GM18858 (cell line): ENCODE measurements at regions not wholly inside any gene's neighbourhood (a gene's known extent, or its start where the extent isn't known, plus 50 kb on each side); places are given as distances from the start of the nearest gene placed in this dataset.
A peak's percentile ranks its signal among the peaks of the same experiment; 100 is the strongest.
"Not testable (repeated sequence)": the region's sequence is repeated elsewhere in the genome, so short reads cannot be mapped to it uniquely, and the experiment has no call there.

ENCODE experiments used
- ATAC-seq: cut with Tn5 transposase; IDR thresholded peaks from one replicate; pipeline ENCODE4 v1.9.1; 2021; ENCODE audit not compliant: unreplicated experiment

DNA sequence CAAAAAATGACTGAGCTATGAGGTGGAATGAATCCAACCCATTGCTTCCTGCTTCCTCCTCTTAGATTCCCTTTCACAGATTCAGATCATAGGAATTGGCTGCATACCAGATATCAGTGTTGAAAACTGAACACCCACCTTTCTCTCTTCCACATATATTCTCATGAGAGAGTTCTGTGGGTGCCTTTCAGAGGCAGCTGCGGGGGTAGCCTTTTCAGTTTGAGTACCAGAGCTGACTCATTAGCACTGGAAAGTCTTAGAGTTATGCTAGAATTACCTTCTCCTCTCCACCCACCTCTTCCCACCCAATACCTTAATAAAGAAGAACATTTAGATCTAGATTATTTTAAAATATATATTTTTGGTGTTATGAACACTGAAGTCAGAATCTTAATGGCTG lies 495.4 kb upstream of the SEL1L start:
- peak; percentile 68 for ATAC-seq

DNA sequence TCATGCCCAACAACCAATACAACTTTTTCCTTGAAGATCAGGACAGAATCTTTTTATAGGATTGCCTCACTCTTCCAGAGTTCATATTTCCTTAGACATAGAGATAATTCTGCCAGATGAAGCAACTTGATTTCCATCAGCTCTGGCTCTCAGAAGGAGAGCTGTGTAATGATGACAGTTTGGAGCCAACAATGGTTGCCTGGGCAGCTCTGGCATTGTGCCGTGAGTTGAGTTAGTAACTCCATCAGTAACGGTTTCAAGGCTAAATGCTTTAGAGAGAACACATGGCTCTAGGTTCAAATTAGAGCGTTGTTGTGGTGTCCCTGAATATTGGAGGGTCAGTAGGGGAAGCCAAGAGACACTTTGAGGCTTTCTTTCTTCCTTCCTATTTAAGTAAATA lies 501.7 kb upstream of the SEL1L start:
- no peak for ATAC-seq

DNA sequence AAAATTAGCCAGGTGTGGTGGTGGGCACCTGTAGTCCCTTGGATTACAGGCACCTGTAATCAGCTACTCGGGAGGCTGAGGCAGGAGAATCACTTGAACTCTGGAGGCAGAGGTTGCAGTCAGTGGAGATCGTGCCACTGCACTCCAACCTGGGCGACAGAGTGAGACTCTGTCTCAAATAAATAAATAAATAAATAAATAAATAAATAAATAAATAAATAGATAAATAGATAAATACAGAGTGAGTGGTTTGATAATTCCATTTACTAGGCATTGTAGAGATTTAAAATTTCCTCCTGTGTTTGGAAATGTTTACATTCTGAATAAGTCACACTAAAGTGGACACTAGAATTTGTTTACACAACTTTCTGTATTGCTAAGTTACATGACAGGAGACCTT lies 504.4 kb upstream of the SEL1L start:
- ATAC-seq = not testable (repeated sequence)

DNA sequence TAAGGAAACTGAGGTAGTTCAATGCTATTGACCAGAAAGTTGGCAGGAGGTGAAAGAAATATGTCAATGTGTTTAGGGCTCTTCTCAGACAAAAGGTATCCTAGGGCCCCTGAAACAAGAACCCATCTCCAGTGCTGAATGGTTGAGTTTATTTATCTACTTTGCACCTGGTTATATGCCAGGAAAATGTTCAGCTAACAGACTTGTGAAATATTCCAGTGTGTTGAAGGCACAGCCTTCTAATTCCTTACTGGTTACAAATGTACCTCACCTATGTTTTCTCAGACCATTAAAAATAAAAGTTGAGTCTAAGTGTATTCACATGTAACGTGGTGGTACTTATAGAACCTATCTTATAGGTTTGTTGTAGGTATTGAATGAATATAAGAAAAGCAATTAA lies 511.7 kb upstream of the SEL1L start:
- no peak for ATAC-seq

DNA sequence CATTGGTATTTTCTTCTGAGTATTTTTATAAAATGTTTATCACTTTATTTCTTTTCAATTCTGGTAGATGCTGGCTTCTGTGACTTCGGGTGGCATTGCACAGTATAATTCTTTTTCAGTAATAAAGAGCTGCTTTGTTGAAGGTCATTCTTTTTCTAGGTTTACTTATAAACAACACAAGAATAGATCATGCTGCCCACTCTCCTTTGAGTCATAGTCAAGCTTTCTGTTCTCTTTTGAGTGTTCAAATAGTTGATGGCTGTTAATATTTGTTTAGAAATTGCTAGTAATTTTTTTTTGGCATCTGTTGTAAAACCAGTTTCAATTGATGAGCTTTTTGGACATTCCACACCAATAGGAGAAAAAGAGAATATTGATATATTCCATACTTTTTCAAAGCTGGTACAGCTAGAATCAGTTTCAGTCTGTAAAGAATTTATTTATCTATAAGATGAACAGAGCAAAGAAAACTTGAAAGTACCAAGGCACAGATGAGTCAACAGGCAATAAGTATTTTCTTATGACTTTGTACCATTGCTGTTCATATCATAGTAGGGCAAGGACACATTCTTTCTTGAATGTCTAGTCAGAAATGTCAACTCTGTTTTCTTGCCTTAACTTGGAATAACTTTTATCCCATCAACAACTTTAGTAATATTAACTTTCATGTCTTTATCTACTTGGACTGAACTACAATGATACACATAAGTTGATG lies 513.0 kb upstream of the SEL1L start:
- ATAC-seq = peak; percentile 71

DNA sequence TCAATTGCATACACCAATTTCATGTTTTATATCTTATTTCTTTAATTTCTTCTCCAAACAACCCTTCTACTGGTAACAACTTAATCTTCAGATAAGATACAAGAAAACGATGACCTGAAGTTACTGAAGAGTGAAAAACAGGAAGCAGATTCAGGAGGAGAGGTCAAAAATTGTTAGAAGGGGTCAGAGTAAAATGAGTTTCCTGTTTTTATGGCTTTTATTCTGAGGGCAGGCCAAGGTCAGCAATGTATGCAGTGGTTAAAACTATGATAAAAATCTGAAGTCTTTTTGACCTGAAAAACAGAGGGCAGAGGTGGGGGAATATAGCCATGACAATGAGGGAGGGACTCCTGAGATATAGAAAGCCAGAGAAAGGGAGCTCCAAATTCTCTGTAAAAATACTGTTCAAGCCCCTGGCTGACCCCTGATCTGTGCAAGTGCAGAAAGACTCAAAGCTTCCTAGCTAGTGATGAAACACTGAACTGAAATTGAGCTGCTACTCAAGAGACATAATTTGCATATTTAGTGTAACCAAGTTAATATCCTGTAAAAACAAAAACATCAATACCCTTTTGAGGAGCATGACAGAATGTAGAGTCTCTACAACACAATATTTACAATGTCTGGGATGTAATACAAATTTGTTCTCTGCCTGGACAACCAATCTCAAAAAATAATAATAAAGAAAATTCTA lies 514.3 kb upstream of the SEL1L start:
- ATAC-seq = peak; percentile 42

DNA sequence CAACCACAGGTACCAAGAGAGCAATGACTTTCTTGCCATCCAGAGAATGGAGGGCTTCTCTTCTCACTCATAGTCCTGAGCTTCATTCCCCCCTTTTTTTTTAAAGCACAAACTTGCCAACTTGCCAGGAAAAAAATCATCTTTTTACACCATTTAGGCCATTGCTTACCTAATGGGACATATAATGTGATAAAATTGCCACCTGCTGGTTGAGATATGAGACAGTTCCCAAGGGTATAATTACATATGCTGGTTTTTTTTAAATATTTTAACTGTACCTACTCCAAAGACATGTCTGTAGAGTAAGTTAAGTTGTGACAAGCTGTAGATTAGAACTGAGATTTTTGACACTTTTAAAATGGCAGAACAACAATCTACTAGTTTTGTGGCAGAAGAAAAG lies 519.1 kb upstream of the SEL1L start:
- no peak for ATAC-seq

DNA sequence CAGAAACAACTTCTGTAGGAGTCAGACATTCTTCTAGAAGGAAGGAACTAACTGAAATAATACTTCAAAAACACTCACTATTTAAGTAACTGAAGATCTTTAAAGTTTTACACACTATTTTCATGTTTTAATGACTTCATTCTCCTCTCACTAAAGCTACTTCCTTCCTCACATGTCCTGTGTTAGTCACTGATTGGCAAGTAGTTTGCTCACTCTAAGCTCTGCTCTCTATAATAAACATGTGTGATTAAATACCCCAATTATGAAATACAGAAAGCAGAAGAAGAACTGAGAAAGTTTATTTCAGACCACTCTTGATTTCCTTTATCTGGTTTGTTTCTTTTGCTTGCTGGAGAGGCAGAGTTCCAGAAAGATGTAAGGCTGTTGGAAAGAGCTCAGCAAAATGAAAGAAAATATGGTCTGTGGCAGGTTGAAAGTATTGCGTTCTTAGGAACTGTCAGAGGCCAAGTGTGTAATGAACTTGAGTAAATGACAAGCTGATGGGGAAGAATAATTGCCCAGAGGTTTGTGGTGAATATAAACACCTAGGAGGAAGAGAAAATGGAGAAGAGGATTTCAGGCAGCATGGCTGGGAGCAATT lies 522.0 kb upstream of the SEL1L start:
- ATAC-seq = peak; percentile 62

DNA sequence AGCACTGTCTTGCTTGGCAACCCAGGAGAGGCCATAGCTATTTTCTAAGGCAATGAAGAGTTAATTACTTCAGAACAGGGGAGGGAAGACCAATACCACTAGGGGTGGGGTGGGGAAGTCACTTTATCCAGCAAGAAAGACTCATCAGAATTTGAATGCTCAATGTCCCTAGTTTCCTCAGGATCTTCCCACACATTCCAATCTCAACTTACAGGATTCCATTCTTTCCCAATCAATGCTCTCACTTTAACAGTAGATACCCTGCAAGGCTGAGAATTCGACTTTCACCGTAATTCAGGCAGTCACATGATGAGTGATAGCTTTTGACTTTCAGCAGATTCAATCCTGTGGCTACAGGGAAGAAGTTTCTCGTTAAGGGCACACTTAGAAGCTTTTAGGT lies 526.6 kb upstream of the SEL1L start:
- no peak for ATAC-seq

DNA sequence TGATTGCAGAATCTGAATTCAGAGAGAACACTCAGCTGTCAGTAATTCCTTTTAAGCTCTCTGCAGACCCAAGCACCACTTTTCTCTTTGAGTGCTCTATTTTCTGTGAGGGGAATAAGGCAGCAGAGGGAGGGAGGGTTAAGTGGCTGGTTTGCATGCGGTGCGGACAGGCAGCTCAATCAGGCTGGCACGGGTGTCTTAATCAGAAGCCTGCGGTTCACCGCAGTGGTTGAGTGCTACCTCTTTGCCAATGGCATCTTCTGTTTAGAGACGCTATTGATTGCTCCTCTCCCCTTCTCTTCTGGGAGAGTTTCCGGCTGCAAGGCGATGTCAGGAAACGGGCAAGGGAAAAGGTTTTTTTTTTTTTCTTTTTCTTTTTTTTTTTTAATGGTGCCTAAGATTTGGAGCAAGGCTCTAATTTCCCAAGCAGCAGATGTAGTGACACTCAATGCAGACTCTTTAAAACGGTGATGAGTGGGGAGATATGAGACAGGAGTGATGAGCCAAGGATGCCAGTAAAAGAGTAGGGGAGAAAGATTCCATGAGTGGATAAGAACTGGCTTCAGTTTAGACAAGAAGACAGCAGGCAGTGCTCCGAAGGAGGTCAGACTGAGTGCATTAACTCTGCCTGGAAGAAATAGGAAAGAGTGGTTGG lies 533.7 kb upstream of the SEL1L start:
- no peak for ATAC-seq

DNA sequence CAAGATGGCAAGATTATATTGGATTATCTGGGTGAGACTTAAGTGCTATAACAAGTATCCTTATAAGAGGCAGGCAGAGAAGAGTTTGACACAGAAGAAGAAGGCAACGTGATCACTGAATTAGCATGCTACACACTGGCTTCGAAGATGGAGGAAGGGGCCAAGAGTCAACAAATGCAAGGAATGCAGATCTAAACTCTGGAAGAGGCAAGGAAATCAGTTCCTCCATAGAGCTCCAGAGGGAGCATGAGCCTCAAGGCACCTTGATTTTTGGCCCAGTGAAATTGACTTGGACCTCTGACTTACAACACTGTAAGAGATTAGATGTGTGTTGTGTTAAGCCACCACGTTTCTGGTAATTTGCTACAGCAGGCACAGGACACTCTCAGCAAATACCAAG lies 536.4 kb upstream of the SEL1L start:
- no peak for ATAC-seq

DNA sequence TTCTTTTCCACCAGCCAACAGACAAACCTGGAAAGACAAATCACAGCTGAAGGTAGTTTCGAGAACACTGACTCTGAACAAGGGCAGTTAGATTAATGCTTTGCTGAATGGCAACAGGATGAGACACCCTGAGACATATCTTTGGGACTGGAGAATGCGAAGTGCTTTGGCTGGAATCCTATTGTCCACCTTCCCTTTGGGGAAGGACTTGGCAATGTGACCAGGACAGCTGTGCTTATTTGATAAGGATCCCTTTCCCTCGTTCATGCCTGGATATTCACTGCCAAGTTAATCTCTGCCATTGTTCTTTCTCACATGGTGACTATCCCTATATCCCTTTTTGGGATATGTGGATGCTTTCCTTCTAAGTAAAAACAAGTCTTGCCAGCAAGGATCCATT lies 537.1 kb upstream of the SEL1L start:
- no peak for ATAC-seq

DNA sequence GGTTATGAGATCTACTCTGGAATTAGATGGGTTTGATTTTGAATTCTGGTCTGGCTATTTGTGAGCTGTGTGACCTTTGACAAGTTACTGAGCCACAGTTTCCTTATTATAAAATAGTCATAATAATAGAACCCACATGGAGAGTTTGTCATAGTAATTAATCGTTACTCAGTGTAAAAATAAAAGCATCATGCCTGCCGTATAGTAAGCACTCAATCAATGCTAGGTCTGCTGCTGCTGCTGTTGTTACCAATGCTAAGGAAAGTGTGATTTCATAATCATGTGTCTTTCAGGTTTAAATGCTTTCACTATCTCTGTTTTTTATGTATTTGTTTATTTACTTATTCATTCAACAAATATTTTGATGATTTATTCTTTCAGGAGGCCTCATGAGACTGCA lies 539.9 kb upstream of the SEL1L start:
- ATAC-seq = no peak

DNA sequence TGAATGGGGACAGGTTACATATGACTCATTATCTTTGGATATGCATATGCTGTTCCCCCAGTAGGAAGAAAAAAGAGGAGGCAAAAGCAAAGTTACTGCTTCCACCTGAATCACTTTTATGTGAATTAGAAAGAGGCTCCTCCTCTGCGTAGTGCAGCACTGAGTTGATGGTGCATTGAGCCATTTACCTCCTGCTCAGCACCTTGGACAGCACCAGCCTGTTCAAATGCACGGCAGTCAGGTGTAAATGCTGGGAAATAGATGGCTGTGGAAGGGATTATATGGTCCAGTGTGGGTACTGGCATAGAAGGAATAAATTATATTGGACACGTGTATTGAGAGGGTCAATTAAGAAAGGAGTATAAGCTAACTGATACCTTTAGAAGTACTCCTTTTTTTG lies 541.9 kb upstream of the SEL1L start:
- no peak for ATAC-seq

DNA sequence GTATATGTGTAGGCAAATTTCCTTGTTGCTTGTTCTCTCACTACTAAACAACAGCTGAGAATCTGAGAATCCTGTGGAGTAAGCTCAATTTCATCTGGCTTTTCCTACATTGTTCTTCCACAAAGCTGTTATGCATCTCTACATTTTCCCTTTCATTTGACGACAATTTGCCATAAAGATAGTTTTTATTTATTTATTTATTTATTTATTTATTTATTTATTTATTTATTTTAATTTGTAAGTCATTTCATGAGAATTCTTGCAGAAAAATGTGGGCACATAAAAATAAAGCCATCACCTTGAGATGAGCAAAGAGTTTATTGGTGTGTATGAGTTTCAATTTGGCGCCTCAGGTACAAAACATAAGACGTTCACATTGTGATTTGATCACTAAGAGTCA lies 545.9 kb upstream of the SEL1L start:
- no peak for ATAC-seq

DNA sequence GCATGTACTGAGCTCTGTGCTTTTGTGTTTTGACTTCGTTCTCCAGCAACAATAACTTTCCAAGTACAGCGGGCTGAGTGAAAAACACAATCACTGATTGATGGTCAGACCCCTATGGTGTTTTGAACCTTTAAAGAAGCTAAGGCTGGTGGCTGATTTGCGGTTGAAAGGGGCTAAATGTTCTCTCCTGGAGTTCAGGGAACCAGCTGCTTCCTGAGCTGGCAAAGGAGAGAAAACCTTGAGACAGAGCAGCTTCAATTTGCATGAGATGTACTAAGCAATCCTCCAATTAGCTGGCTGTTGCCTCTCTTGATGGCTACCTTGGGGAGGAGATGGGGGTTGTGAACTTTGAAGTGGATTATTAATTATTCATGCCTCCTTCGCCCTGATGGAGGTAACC lies 546.7 kb upstream of the SEL1L start:
- no peak for ATAC-seq

DNA sequence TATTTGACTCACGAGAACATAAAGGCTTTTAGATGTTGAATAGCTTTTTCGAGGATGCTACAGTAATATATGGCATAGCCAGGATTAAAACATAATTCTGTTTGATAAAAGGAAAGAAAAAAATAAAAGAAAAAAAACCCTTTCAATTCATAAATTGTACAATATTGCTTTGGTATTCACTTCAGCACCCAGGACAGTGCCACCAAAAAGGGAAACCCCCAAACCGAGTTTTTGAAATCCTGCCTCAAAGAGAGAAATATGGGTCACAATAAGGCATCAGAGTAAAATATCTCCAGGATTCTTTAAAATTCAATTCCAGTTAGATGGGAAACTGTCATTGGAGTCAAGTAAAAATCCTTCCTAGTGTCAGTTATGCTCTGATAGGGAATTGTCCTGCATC lies 551.2 kb upstream of the SEL1L start:
- ATAC-seq = no peak

DNA sequence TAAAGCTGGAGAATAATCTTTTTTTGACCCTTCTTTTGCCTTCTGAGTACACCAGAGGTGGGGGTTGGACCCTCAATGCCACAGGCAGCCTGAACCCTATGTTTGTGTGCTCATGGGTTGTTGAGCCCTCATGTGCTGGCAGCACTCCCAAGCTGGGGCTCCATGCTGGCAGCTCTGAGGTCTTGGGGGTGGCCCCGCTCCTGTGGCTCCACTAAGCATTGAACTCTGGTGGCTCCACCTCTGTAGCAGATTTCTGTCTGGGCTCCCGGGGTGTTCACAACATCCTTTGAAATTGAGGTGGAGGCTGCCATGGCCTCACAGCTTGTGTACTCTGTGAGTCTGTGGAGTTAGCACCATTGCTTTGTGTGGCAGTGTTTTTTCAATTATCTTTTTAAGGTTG lies 557.4 kb upstream of the SEL1L start:
- no peak for ATAC-seq

DNA sequence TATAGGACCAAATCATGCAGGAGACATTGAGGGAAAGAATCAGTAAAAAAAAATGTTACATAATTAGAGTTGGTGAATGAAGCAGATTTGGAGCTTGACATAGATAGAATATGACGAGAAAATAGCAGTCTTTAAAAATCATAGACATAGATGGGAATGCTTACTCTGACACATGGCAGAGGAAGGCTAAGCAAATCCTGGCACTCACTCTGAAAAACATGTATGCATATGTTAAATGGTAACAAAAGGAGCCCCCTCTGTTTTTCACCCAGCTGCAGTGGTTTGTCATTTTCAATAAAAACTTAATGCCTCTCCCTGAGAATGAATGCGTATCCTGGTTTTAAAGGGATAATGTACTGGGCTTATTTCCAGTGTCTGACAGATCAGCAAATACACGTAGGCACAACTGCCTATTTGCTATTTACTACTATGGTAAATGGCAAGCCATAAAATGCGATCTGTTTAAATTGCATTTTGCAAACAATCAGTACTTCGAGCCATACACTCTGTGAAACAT lies 561.2 kb upstream of the SEL1L start:
- ATAC-seq = no peak

DNA sequence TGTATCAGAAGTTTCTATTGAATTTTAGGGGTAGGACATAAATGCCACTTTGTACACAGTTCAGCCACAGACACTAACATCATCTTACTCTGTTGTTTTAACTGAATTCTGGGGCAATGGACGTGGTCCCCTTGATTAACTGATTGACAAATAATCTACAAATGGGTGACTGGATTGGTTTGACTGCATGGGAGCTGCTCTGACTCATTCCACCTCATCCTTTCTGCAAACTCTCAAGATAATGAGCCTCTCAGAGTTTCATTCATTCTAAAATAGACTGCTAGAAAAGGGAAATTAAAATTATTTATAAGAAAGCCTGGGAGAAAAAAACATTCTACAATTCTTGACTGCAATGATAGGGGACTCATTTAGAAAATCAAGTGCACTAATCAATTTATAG lies 570.4 kb upstream of the SEL1L start:
- ATAC-seq = no peak

DNA sequence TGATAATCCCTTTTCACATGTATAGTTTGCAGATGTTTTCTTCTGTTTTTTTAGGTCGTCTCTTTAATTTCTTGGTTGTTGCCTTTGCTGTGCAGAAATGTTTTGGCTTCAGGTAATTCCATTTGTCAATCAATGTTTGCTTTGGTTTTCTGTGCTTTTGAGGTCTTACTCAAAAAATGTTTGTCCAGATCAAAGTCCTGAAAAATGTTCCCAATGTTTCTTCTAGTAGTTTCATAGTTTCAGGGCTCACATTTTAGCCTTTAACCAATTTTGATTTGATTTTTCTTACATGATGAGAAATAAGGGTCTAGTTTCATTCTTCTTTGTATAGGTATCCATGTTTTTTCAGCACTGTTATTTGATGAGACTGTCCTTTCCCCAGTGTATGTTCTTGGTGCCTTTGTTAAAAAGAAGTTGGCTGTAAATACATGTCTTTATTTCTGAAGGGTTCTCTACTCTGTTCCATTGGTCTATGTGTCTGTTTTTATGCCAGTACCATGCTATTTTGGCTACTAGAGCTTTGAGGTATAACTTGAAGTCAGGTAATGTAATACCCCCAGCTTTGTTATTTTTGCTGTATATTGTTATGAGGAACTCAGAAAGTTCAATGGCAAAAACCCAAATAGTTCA lies 578.7 kb upstream of the SEL1L start:
- no peak for ATAC-seq
